K562 (cell line): ENCODE measurements at regions not wholly inside any gene's neighbourhood (a gene's known extent, or its start where the extent isn't known, plus 50 kb on each side); places are given as distances from the start of the nearest gene placed in this dataset.

Source experiments
- ATAC-seq: fragments of 200-7000 bp; cut with Tn5 transposase; 3 replicates; pipeline ENCODE4 v1.9.1; 2020; ENCODE audit warnings: moderate library complexity
- BruUV-seq: library from RNA; stranded (reverse); fragments of 400-500 nt; replicated peaks from 2 replicates; lab custom pipeline; 2021; lab: Mats Ljungman, UMichigan
- CTCF ChIA-PET: fragments of 300-600 bp; formaldehyde crosslinking; extraction: SDS; loops from one replicate; lab custom pipeline; 2021; ENCODE audit warnings: low intra/inter-chr PET ratio; lab: Yijun Ruan, JAX
- POLR2A ChIA-PET: fragments of 300-600, 350-650 bp; sonication (Branson Sonifier 250); formaldehyde crosslinking; extraction: SDS; loops from one replicate; lab custom pipeline; 2021; ENCODE audit warnings: antibody characterized with exemption, inconsistent platforms; lab: Yijun Ruan, JAX
- DNase-seq, 4 experiments: peaks; one replicate each; pipeline versions ENCODE4 v3.0.0 to v3.0.0-alpha.2; 2011 to 2018; ENCODE audit warnings: low spot score in 3 of 4, mixed read lengths in 3 of 4; ENCODE audit errors: extremely low read depth in 1 of 4
- FAIRE-seq: peaks from 2 replicates; lab custom pipeline; 2011; peaks lifted over from hg19 to GRCh38; lab: Jason Lieb, UNC
- H2AFZ ChIP-seq: 2 replicates; pipeline ENCODE4 v1.6.0; 2011; ENCODE audit warnings: low read depth, low read length, control low read depth, inconsistent platforms
- H3K27ac ChIP-seq: fragments of 200-600 bp; 3 replicates; pipeline ENCODE4 v1.8.0; 2011; ENCODE audit warnings: low read depth, mild to moderate bottlenecking, control low read depth, inconsistent platforms, low read length, moderate library complexity, mixed read lengths; ENCODE audit errors: extremely low read depth
- H3K27me3 ChIP-seq, 2 experiments: fragments of 300-600 bp in 1 of 2; 2 replicates in 1 of 2; 3 replicates in 1 of 2; pipeline versions ENCODE4 v1.6.0 to v1.8.0; 2011; ENCODE audit warnings: inconsistent platforms in 2 of 2, low read length in 2 of 2, mild to moderate bottlenecking in 1 of 2, mixed read lengths in 1 of 2, moderate library complexity in 1 of 2; ENCODE audit not compliant: control insufficient read depth in 2 of 2, insufficient read depth in 2 of 2
- H3K36me3 ChIP-seq: fragments of 300-600 bp; 3 replicates; pipeline ENCODE4 v1.8.0; 2011; ENCODE audit warnings: mild to moderate bottlenecking, low read length, inconsistent platforms; ENCODE audit not compliant: control insufficient read depth, insufficient read depth
- H3K4me1 ChIP-seq, 2 experiments: fragments of 200-600 bp in 1 of 2; replicated peaks in 1 of 2; 2 replicates in 1 of 2; 3 replicates in 1 of 2; pipeline versions ENCODE4 v1.5.1 to v1.8.0; 2011; ENCODE audit warnings: inconsistent platforms in 2 of 2, low read length in 2 of 2, mild to moderate bottlenecking in 1 of 2, mixed read lengths in 1 of 2, moderate library complexity in 1 of 2; ENCODE audit not compliant: control insufficient read depth in 2 of 2, insufficient read depth in 2 of 2
- H3K4me2 ChIP-seq: 2 replicates; pipeline ENCODE4 v1.6.1; 2011; ENCODE audit warnings: low read length, control low read depth, inconsistent platforms, mixed read lengths; ENCODE audit not compliant: insufficient read depth
- H3K4me3 ChIP-seq: fragments of 200-600 bp; sonication (generic), shearing (Covaris generic); 2 replicates; pipeline ENCODE4 v1.5.1; 2016; ENCODE audit warnings: control low read depth, inconsistent platforms
- H3K79me2 ChIP-seq: fragments of 200-600 bp; 3 replicates; pipeline ENCODE4 v1.8.0; 2011; ENCODE audit warnings: low read length, inconsistent platforms; ENCODE audit not compliant: control insufficient read depth, insufficient read depth
- H3K9ac ChIP-seq, 2 experiments: 2 replicates each; pipeline versions ENCODE4 v1.6.0 to v1.6.1; 2011; ENCODE audit warnings: low read depth in 2 of 2, low read length in 2 of 2, control low read depth in 1 of 2, inconsistent platforms in 1 of 2, mild to moderate bottlenecking in 1 of 2, mixed read lengths in 1 of 2; ENCODE audit not compliant: insufficient read depth in 1 of 2
- H3K9me1 ChIP-seq: one replicate; pipeline ENCODE4 v1.6.0; 2011; ENCODE audit warnings: inconsistent platforms, mild to moderate bottlenecking, low read length, moderate library complexity; ENCODE audit not compliant: control insufficient read depth, insufficient read depth
- H3K9me3 ChIP-seq: replicated peaks from 2 replicates; pipeline ENCODE4 v1.5.1; 2011; ENCODE audit warnings: low read depth, low read length, inconsistent platforms; ENCODE audit not compliant: control insufficient read depth, insufficient read depth
- H4K20me1 ChIP-seq: replicated peaks from 2 replicates; pipeline ENCODE4 v1.6.1; 2011; ENCODE audit warnings: low read length, inconsistent platforms, mixed read lengths; ENCODE audit not compliant: control insufficient read depth, insufficient read depth
- ARNT ChIP-seq, 2 experiments: fragments of 450-650 bp; IDR thresholded peaks; 2 replicates each; pipeline ENCODE4 v1.6.1; 2016; ENCODE audit warnings: mild to moderate bottlenecking in 1 of 2
- BRD4 ChIP-seq: fragments of 200-600 bp; sonication (generic); IDR thresholded peaks from 2 replicates; pipeline ENCODE4 v1.6.1; 2017; ENCODE audit warnings: inconsistent platforms
- CEBPB ChIP-seq: fragments of 450-650 bp; IDR thresholded peaks from 2 replicates; pipeline ENCODE4 v1.6.1; 2016; ENCODE audit warnings: missing genetic modification characterization, missing compliant biosample characterization
- ELF4 ChIP-seq: fragments of 450-650 bp; formaldehyde crosslinking; IDR thresholded peaks from 2 replicates; pipeline ENCODE4 v1.4.0; 2022; ENCODE audit warnings: missing genetic modification characterization
- ERF ChIP-seq: fragments of 450-650 bp; formaldehyde crosslinking; IDR thresholded peaks from 2 replicates; pipeline ENCODE4 v1.4.0; 2020; ENCODE audit warnings: mild to moderate bottlenecking, mixed read lengths
- JUNB ChIP-seq: fragments of 450-650 bp; formaldehyde crosslinking; conservative IDR thresholded peaks from 2 replicates; pipeline ENCODE4 v1.4.0; 2020; ENCODE audit warnings: mild to moderate bottlenecking
- KLF16 ChIP-seq: IDR thresholded peaks from 2 replicates; pipeline ENCODE4 v1.6.1; 2016; ENCODE audit warnings: antibody characterized with exemption
- MAFG ChIP-seq: fragments of 450-650 bp; conservative IDR thresholded peaks from 2 replicates; pipeline ENCODE4 v1.6.1; 2016; ENCODE audit warnings: missing genetic modification characterization, missing compliant biosample characterization
- NFE2L1 ChIP-seq: fragments of 450-650 bp; IDR thresholded peaks from 2 replicates; pipeline ENCODE4 v1.6.1; 2016; ENCODE audit warnings: missing genetic modification characterization, low read depth, mild to moderate bottlenecking, missing compliant biosample characterization, moderate library complexity, borderline replicate concordance
- POLR3A ChIP-seq: IDR thresholded peaks from 2 replicates; pipeline ENCODE4 v1.6.1; 2011; ENCODE audit warnings: borderline replicate concordance, mild to moderate bottlenecking, moderate library complexity; ENCODE audit not compliant: insufficient read length, insufficient read depth; ENCODE audit errors: extremely low read depth
- PTRF ChIP-seq: fragments of 450-650 bp; IDR thresholded peaks from 2 replicates; pipeline ENCODE4 v1.6.1; 2016; ENCODE audit warnings: mild to moderate bottlenecking, missing genetic modification characterization, missing compliant biosample characterization
- RBBP5 ChIP-seq: fragments of 200-600 bp; sonication (generic); IDR thresholded peaks from 2 replicates; pipeline ENCODE4 v1.6.1; 2012; ENCODE audit warnings: borderline replicate concordance, mild to moderate bottlenecking, low read length, control low read depth, inconsistent platforms; ENCODE audit not compliant: insufficient read depth, poor library complexity, severe bottlenecking
- RFX1 ChIP-seq: fragments of 450-650 bp; IDR thresholded peaks from 2 replicates; pipeline ENCODE4 v1.6.1; 2016; ENCODE audit warnings: mild to moderate bottlenecking, moderate library complexity
- SIN3B ChIP-seq: fragments of 450-650 bp; IDR thresholded peaks from 2 replicates; pipeline ENCODE4 v1.6.1; 2017; ENCODE audit warnings: low read depth, mild to moderate bottlenecking, moderate library complexity
- ZBTB1 ChIP-seq: sonication (generic); formaldehyde crosslinking; IDR thresholded peaks from 2 replicates; pipeline ENCODE4 v1.8.1; 2023; ENCODE audit warnings: missing genetic modification reagents, low read depth, mild to moderate bottlenecking, borderline replicate concordance
- WGBS: fragments of 100-300 bp; shearing (Covaris generic); methylation state at CpG from one replicate; pipeline ENCODE4 v1.1.6; 2016; ENCODE audit warnings: low coverage, mixed read lengths; ENCODE audit not compliant: insufficient coverage; ENCODE audit errors: missing lambda C conversion rate; 5-methylcytosine and 5-hydroxymethylcytosine counted together
- in situ Hi-C: fragments of 300-500 bp; cut with MboI; formaldehyde crosslinking; loops from 4 replicates; pipeline ENCODE4 v1.15.0; 2018; ENCODE audit warnings: inconsistent platforms, mixed read lengths
- intact Hi-C: fragments of 100-400 bp; cut with micrococcal nuclease; formaldehyde crosslinking; loops from 2 replicates; pipeline ENCODE4 v1.14.2; 2022
- TF ChIP-seq, protein P1 (sequence below): sonication (generic); formaldehyde crosslinking; IDR thresholded peaks from 2 replicates; pipeline ENCODE4 v1.8.0; 2023; ENCODE audit warnings: mild to moderate bottlenecking, missing genetic modification reagents
- TF ChIP-seq, protein P2 (sequence below): sonication (generic); formaldehyde crosslinking; IDR thresholded peaks from 2 replicates; pipeline ENCODE4 v1.8.1; 2022; ENCODE audit warnings: missing genetic modification reagents
- TF ChIP-seq, protein P3 (sequence below): fragments of 200-800 bp; sonication (Bioruptor generic); IDR thresholded peaks from 2 replicates; pipeline ENCODE4 v1.6.1; 2017; ENCODE audit warnings: missing genetic modification characterization, missing compliant biosample characterization

DNA sequence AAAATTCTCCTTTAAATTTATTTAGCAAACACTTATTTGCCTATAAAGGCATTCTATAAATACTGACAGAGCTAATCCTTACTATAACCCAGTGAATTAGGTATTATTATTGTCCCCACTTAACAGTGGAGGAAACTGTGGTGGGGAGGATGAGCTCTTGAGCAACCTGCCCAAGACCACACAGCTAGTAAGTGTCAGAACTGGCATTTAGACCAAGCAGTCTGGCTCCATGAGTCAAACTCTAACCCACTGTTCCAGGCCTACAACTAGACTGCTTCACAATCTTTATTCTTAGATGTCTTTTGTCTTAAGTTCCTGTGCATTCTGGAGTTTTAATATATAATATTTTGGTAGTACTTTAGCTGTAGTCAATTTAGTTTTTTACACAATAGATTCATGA is 530.8 kb downstream of the BCKDHB start (continued):
- TF ChIP-seq BRD4 (no peak), ARNT (IDR thresholded peaks at IDR 0.05) (no peak)

DNA sequence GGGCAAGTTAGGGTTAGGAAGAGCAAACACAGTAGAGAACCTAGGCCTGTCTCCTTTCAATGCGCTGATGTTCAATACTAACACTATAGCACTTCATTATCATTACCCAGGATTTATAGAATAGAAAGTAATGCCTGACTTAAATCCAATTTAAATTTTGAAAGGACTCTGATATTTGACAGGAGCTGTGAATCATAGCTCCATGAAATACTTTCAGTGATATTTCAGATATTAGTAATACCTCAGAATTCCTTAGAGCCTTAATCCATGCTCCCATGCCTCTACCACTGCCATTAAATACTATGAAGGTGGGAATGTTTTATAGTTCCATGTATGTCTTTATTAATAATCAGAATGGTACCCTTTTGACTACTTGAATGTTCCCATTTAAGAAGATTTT is 530.2 kb downstream of the BCKDHB start:
- intact Hi-C loops, result no loop called here
- TF ChIP-seq PTRF (tag), result no peak
- TF ChIP-seq ZBTB1 (CRISPR knock-in tag), result no peak
- TF ChIP-seq, protein P1, sequence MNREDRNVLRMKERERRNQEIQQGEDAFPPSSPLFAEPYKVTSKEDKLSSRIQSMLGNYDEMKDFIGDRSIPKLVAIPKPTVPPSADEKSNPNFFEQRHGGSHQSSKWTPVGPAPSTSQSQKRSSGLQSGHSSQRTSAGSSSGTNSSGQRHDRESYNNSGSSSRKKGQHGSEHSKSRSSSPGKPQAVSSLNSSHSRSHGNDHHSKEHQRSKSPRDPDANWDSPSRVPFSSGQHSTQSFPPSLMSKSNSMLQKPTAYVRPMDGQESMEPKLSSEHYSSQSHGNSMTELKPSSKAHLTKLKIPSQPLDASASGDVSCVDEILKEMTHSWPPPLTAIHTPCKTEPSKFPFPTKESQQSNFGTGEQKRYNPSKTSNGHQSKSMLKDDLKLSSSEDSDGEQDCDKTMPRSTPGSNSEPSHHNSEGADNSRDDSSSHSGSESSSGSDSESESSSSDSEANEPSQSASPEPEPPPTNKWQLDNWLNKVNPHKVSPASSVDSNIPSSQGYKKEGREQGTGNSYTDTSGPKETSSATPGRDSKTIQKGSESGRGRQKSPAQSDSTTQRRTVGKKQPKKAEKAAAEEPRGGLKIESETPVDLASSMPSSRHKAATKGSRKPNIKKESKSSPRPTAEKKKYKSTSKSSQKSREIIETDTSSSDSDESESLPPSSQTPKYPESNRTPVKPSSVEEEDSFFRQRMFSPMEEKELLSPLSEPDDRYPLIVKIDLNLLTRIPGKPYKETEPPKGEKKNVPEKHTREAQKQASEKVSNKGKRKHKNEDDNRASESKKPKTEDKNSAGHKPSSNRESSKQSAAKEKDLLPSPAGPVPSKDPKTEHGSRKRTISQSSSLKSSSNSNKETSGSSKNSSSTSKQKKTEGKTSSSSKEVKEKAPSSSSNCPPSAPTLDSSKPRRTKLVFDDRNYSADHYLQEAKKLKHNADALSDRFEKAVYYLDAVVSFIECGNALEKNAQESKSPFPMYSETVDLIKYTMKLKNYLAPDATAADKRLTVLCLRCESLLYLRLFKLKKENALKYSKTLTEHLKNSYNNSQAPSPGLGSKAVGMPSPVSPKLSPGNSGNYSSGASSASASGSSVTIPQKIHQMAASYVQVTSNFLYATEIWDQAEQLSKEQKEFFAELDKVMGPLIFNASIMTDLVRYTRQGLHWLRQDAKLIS (CRISPR knock-in tag), result no peak
- TF ChIP-seq KLF16, result no peak
- no peak for TF ChIP-seq MAFG (tag)
- TF ChIP-seq RBBP5, result no peak
- no peak for TF ChIP-seq RFX1
- TF ChIP-seq POLR3A, result no peak
- no peak for TF ChIP-seq CEBPB (tag)
- no peak for TF ChIP-seq JUNB
- TF ChIP-seq SIN3B, result no peak
- no peak for TF ChIP-seq ELF4 (CRISPR knock-in tag)
- TF ChIP-seq, protein P2, sequence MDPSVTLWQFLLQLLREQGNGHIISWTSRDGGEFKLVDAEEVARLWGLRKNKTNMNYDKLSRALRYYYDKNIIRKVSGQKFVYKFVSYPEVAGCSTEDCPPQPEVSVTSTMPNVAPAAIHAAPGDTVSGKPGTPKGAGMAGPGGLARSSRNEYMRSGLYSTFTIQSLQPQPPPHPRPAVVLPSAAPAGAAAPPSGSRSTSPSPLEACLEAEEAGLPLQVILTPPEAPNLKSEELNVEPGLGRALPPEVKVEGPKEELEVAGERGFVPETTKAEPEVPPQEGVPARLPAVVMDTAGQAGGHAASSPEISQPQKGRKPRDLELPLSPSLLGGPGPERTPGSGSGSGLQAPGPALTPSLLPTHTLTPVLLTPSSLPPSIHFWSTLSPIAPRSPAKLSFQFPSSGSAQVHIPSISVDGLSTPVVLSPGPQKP (CRISPR knock-in tag), result no peak
- no peak for TF ChIP-seq NFE2L1 (tag)
- no peak for TF ChIP-seq ERF (CRISPR knock-in tag)
- TF ChIP-seq, protein P3, sequence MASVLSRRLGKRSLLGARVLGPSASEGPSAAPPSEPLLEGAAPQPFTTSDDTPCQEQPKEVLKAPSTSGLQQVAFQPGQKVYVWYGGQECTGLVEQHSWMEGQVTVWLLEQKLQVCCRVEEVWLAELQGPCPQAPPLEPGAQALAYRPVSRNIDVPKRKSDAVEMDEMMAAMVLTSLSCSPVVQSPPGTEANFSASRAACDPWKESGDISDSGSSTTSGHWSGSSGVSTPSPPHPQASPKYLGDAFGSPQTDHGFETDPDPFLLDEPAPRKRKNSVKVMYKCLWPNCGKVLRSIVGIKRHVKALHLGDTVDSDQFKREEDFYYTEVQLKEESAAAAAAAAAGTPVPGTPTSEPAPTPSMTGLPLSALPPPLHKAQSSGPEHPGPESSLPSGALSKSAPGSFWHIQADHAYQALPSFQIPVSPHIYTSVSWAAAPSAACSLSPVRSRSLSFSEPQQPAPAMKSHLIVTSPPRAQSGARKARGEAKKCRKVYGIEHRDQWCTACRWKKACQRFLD (CRISPR knock-in tag), result no peak

More for the DNA sequence above, 530.2 kb downstream of the BCKDHB start:
- FAIRE-seq (no peak), ATAC-seq (no peak), DNase-seq (no peak)
- Histone ChIP-seq H3K9me1 (no peaks in the 10 kb centered on the region), H3K4me2 (no peak overlapping the region), H3K36me3 (no peaks in the 10 kb centered on the region), H4K20me1 (no peaks in the 10 kb centered on the region), H3K27me3 (no peaks in the 10 kb centered on the region), H3K27ac (no peak overlapping the region), H3K4me1 (no peaks in the 10 kb centered on the region), H2AFZ (no peak overlapping the region), H3K4me3 (no peak overlapping the region), H3K79me2 (no peaks in the 10 kb centered on the region), H3K9ac (no peak overlapping the region), H3K9me3 (no peaks in the 10 kb centered on the region)
- POLR2A ChIA-PET, result no interaction called here
- in situ Hi-C loops, result no loop called here
- CTCF ChIA-PET, result no interaction called here
- BruUV-seq, result no TSS peak
- WGBS, result 0% methylated on average over 1 of the region's 1 CpG
